ENCODE measurements at regions not wholly inside any gene's neighbourhood (a gene's known extent, or its start where the extent isn't known, plus 50 kb on each side); places are given as distances from the start of the nearest gene placed in this dataset.

GRCh38 chr18:78494204-78495085 is 485.2 kb upstream of the SALL3 start:
- intact Hi-C loops (cut with micrococcal nuclease), result no loop called here
- Mint-ChIP-seq H3K36me3 (no peaks in the 10 kb centered on the region), H3K27me3 (ENCODE audit: low read depth in 3 of 3) (peaks cover 0 to 5% (median 0%) of the 10 kb centered on the region in 3 donors), H3K4me1 (no peaks in the 10 kb centered on the region), H3K9me3 (peaks cover 14 to 35% (median 32%) of the 10 kb centered on the region in 7 donors), H3K4me3 (no peak overlapping the region), H3K27ac (no peak overlapping the region)
- no peak overlapping the region for H2AFZ ChIP-seq (ENCODE audit: insufficient read depth, low read depth, low read length, poor library complexity, severe bottlenecking)
- H3K27me3 ChIP-seq (ENCODE audit: control insufficient read depth in 2 of 2, insufficient read depth in 2 of 2, low read length in 2 of 2), result no peaks in the 10 kb centered on the region
- no peak overlapping the region for H3K9ac ChIP-seq (ENCODE audit: insufficient read depth, low read length, poor library complexity, severe bottlenecking)
- peaks cover 40 to 43% of the 10 kb centered on the region in 2 donors for H3K9me3 ChIP-seq (replicated peaks in 1 of 2; ENCODE audit: control insufficient read depth in 1 of 2, insufficient read depth in 1 of 2, low read length in 2 of 2)
- no peak for DNase-seq
- no peak overlapping the region for H3K4me2 ChIP-seq (replicated peaks; ENCODE audit: extremely low read depth, low read length, poor library complexity, severe bottlenecking)
- 90% methylated on average over 9 of the region's 22 CpGs for WGBS (ENCODE audit: insufficient coverage)
- no peak overlapping the region for H3K27ac ChIP-seq (ENCODE audit: low read depth in 1 of 2, low read length in 2 of 2)
- H3K79me2 ChIP-seq (ENCODE audit: insufficient read depth, low read length), result no peaks in the 10 kb centered on the region
- no peak overlapping the region for H3K4me3 ChIP-seq (replicated peaks in 1 of 3; ENCODE audit: low read depth in 2 of 3, low read length in 3 of 3)
- TF ChIP-seq CTCF (IDR thresholded peaks at IDR 0.05), result no peak
- no peaks in the 10 kb centered on the region for H3K4me1 ChIP-seq (ENCODE audit: control insufficient read depth in 1 of 2, insufficient read depth in 2 of 2, low read length in 2 of 2)
- H3K36me3 ChIP-seq (replicated peaks in 1 of 2; ENCODE audit: control insufficient read depth in 1 of 2, insufficient read depth in 2 of 2, low read length in 2 of 2), result no peaks in the 10 kb centered on the region
- H4K20me1 ChIP-seq (ENCODE audit: insufficient read depth, low read length), result no peaks in the 10 kb centered on the region

- H3K79me2 ChIP-seq (ENCODE audit: insufficient read depth, low read length), result no peaks in the 10 kb centered on the region
- H4K20me1 ChIP-seq (ENCODE audit: insufficient read depth, low read length), result no peaks in the 10 kb centered on the region
- WGBS (ENCODE audit: insufficient coverage), result 92% methylated on average over 14 of the region's 14 CpGs
- H3K4me3 ChIP-seq (replicated peaks in 1 of 3; ENCODE audit: low read depth in 2 of 3, low read length in 3 of 3), result no peak overlapping the region
- H3K27ac ChIP-seq (ENCODE audit: low read depth in 1 of 2, low read length in 2 of 2), result no peak overlapping the region
- H3K27me3 Mint-ChIP-seq (ENCODE audit: low read depth in 3 of 3), result peaks cover 0 to 5% (median 0%) of the 10 kb centered on the region in 3 donors
- no peak overlapping the region for H3K4me3 Mint-ChIP-seq
- no peak overlapping the region for H3K9ac ChIP-seq (ENCODE audit: insufficient read depth, low read length, poor library complexity, severe bottlenecking)
- H3K4me2 ChIP-seq (replicated peaks; ENCODE audit: extremely low read depth, low read length, poor library complexity, severe bottlenecking), result no peak overlapping the region
- no peaks in the 10 kb centered on the region for H3K36me3 Mint-ChIP-seq
- no peak for DNase-seq
- no peaks in the 10 kb centered on the region for H3K27me3 ChIP-seq (ENCODE audit: control insufficient read depth in 2 of 2, insufficient read depth in 2 of 2, low read length in 2 of 2)
- H3K4me1 ChIP-seq (ENCODE audit: control insufficient read depth in 1 of 2, insufficient read depth in 2 of 2, low read length in 2 of 2), result no peaks in the 10 kb centered on the region
- H2AFZ ChIP-seq (ENCODE audit: insufficient read depth, low read depth, low read length, poor library complexity, severe bottlenecking), result no peak overlapping the region
- peaks cover 15 to 37% (median 31%) of the 10 kb centered on the region in 7 donors for H3K9me3 Mint-ChIP-seq
- TF ChIP-seq CTCF (IDR thresholded peaks at IDR 0.05), result no peak
- no peaks in the 10 kb centered on the region for H3K4me1 Mint-ChIP-seq
- no peak overlapping the region for H3K27ac Mint-ChIP-seq
- H3K9me3 ChIP-seq (replicated peaks in 1 of 2; ENCODE audit: control insufficient read depth in 1 of 2, insufficient read depth in 1 of 2, low read length in 2 of 2), result peaks cover 40 to 47% of the 10 kb centered on the region in 2 donors
- intact Hi-C loops (cut with micrococcal nuclease), result no loop called here
- no peaks in the 10 kb centered on the region for H3K36me3 ChIP-seq (replicated peaks in 1 of 2; ENCODE audit: control insufficient read depth in 1 of 2, insufficient read depth in 2 of 2, low read length in 2 of 2)
Measured at GRCh38 chr18:78495550-78495949, 484.1 kb upstream of the SALL3 start.
